ENCODE measurements at regions not wholly inside any gene's neighbourhood (a gene's known extent, or its start where the extent isn't known, plus 50 kb on each side); places are given as distances from the start of the nearest gene placed in this dataset.

DNA sequence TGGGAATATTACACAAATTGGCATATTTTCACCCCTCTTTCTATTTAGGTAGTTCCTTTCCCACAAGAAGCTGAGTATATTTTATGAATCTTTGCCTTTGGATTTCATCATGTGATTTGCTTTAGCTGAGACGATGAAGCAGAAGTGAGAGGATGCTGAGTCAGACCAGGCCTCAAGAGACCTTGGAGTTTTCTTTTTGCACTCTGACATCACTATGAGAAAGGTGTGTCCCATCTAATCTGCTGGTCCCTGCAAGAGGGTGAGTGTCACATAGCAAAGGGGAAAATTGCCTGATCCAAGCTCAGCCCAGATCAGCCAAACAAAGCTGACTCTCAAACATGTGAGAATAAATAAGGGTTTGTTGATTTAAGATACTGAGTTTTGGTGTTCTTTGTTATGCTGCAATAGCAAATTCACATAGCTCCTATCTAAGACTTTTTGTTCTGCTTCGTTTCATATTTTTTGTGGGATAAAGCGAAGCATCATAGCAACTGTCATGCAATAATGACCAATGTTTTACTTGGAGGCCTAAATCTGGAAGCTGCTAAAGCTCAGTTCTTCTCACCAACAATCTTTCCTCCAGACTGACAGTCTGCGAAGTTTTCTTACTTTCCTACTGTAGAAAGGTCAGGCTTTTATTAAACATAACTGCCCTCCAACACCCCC, 176.9 kb downstream of the PDHA2 start:
- H3K27me3 Mint-ChIP-seq = no peaks in the 10 kb centered on the region
- H3K4me1 Mint-ChIP-seq = no peaks in the 10 kb centered on the region
- no peaks in the 10 kb centered on the region for H3K36me3 Mint-ChIP-seq (ENCODE audit: low read depth)
- POLR2A ChIA-PET = no interaction called here
- no peak overlapping the region for H3K27ac Mint-ChIP-seq
- no peak overlapping the region for H3K4me3 Mint-ChIP-seq
- no peaks in the 10 kb centered on the region for H3K9me3 Mint-ChIP-seq
- CTCF ChIA-PET = no interaction called here
- no peak for DNase-seq

DNA sequence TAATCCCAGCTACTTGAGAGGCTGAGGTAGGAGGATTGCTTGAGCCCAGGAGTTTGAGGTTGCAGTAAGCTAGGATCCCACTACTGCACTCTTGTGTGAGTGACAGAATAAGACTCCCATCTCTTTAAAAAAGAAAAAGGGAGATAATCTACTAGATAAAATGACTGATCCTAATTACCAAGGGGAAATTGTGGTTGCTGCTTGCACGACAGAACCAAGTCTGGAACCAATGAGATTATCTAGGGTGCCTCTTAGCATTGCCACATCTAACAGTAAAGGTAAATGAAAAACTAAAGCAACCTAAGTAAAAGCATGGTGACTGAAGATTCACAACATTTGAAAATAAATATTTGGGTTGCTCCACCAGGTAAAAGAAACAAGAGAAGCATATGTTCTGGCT, 185.1 kb downstream of the PDHA2 start:
- Mint-ChIP-seq H3K36me3 (ENCODE audit: low read depth) (no peaks in the 10 kb centered on the region), H3K4me1 (no peaks in the 10 kb centered on the region), H3K4me3 (no peak overlapping the region), H3K27me3 (no peaks in the 10 kb centered on the region), H3K9me3 (no peaks in the 10 kb centered on the region), H3K27ac (no peak overlapping the region)
- ChIA-PET POLR2A (no interaction called here), CTCF (no interaction called here)
- DNase-seq = no peak

DNA sequence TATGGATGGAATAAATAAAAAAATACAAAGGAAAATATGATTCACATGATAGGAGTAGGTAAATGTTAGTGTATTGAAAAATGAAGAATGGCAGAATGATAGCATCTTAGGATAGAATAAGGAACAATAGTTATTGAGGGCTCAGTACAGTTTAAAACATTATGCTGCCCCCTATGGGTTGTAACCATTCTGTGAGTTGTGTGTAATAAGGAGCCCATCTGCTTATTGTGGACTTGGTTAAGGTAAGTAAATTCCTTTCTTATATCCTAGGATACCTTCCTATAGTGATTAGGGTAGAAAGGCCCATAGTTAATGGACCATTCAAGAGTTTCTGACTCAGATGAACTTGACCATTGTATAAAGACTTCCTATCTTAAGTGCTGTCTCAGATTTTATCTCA, 195.8 kb downstream of the PDHA2 start:
- Mint-ChIP-seq H3K27ac (no peak overlapping the region), H3K4me1 (no peaks in the 10 kb centered on the region), H3K36me3 (ENCODE audit: low read depth) (no peaks in the 10 kb centered on the region), H3K9me3 (no peaks in the 10 kb centered on the region), H3K4me3 (no peak overlapping the region), H3K27me3 (no peaks in the 10 kb centered on the region)
- ChIA-PET POLR2A (no interaction called here), CTCF (no interaction called here)
- no peak for DNase-seq

- Mint-ChIP-seq H3K9me3 (no peaks in the 10 kb centered on the region), H3K4me1 (no peaks in the 10 kb centered on the region), H3K36me3 (ENCODE audit: low read depth) (no peaks in the 10 kb centered on the region), H3K27ac (no peak overlapping the region), H3K4me3 (no peak overlapping the region), H3K27me3 (no peaks in the 10 kb centered on the region)
- no peak for DNase-seq
- ChIA-PET CTCF (no interaction called here), POLR2A (no interaction called here)
Measured at GRCh38 chr4:96036781-96037180, 196.9 kb downstream of the PDHA2 start.

DNA sequence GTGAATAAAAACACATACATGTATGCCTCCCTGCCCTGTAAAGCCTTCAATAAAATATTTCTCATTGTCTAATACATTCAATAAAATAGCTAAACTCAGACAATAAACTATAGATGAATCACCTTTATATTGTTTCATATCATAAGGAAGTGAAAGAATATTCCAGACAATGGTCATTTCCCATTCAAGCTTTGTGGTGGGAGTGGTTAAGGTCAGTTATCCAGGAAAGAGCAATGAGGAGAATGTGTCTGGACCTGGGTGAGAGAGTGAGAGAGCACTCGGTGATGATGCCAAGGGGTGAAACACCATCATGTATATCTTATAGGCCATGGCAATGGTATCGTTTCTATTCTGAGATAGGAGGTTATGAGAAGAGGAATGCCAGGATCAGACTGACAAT, 197.8 kb downstream of the PDHA2 start:
- no peak for DNase-seq
- Mint-ChIP-seq H3K4me3 (no peak overlapping the region), H3K27me3 (no peaks in the 10 kb centered on the region), H3K4me1 (no peaks in the 10 kb centered on the region), H3K9me3 (no peaks in the 10 kb centered on the region), H3K36me3 (ENCODE audit: low read depth) (no peaks in the 10 kb centered on the region), H3K27ac (no peak overlapping the region)
- ChIA-PET POLR2A (no interaction called here), CTCF (no interaction called here)

DNA sequence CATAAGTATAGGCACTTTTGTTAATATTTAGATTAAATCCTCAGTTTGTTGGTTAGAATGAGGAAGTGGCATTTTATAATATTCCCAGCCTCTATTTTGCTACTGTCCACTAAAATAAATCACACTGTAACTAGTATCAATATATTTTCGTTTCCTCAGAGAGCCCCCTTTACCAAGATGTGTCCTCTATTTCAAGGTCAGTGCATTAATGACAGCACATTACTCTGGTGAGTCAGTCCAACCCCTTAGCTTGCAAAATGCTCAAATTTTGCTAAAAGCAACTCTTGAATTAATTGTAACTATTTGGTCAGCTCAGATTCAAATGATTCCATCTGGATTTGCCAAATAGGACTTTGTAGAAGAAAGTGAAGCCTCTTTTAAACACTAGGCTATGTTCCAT, 199.3 kb downstream of the PDHA2 start:
- ChIA-PET POLR2A (no interaction called here), CTCF (no interaction called here)
- no peak overlapping the region for H3K27ac Mint-ChIP-seq
- no peaks in the 10 kb centered on the region for H3K4me1 Mint-ChIP-seq
- H3K4me3 Mint-ChIP-seq = no peak overlapping the region
- no peak for DNase-seq
- H3K27me3 Mint-ChIP-seq = no peaks in the 10 kb centered on the region
- no peaks in the 10 kb centered on the region for H3K36me3 Mint-ChIP-seq (ENCODE audit: low read depth)
- H3K9me3 Mint-ChIP-seq = no peaks in the 10 kb centered on the region

- H3K4me3 Mint-ChIP-seq = no peak overlapping the region
- no peaks in the 10 kb centered on the region for H3K4me1 Mint-ChIP-seq
- POLR2A ChIA-PET = no interaction called here
- no peak for DNase-seq
- CTCF ChIA-PET = no interaction called here
- H3K27ac Mint-ChIP-seq = no peak overlapping the region
- no peaks in the 10 kb centered on the region for H3K36me3 Mint-ChIP-seq (ENCODE audit: low read depth)
- H3K27me3 Mint-ChIP-seq = no peaks in the 10 kb centered on the region
- no peaks in the 10 kb centered on the region for H3K9me3 Mint-ChIP-seq
Measured at GRCh38 chr4:96039803-96040436, 200.0 kb downstream of the PDHA2 start.

DNA sequence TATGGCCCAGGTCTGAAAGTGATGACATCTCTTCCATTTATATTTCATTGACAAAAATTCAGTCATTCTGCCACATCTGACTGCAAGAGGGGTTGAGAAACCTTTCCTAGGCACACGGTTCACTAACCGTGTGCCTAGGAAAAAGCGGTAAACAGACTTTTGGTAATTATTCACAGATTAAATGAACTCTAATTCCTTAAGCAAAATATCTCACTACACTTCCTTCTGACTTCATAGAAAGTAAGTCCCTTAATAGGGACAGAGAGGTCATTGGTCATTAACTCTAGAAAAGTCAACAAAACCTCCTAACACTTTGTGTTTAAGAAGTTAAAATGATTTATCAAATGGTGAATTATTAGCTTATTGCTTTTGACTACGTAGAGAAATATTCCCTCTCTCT, 205.1 kb downstream of the PDHA2 start:
- no peak overlapping the region for H3K27ac Mint-ChIP-seq
- no peak for DNase-seq
- H3K9me3 Mint-ChIP-seq = no peaks in the 10 kb centered on the region
- H3K27me3 Mint-ChIP-seq = no peaks in the 10 kb centered on the region
- POLR2A ChIA-PET = no interaction called here
- no peaks in the 10 kb centered on the region for H3K4me1 Mint-ChIP-seq
- no peaks in the 10 kb centered on the region for H3K36me3 Mint-ChIP-seq (ENCODE audit: low read depth)
- no peak overlapping the region for H3K4me3 Mint-ChIP-seq
- CTCF ChIA-PET = no interaction called here

- POLR2A ChIA-PET = no interaction called here
- Mint-ChIP-seq H3K27me3 (no peaks in the 10 kb centered on the region), H3K27ac (no peak overlapping the region), H3K36me3 (ENCODE audit: low read depth) (no peaks in the 10 kb centered on the region), H3K9me3 (no peaks in the 10 kb centered on the region), H3K4me3 (no peak overlapping the region), H3K4me1 (no peaks in the 10 kb centered on the region)
- CTCF ChIA-PET = no interaction called here
- no peak for DNase-seq
Measured at GRCh38 chr4:96052827-96053226, 212.9 kb downstream of the PDHA2 start.

- H3K4me3 Mint-ChIP-seq = no peak overlapping the region
Measured at GRCh38 chr4:96056346-96056934, 216.5 kb downstream of the PDHA2 start.

GRCh38 chr4:96063639-96064038, 223.7 kb downstream of the PDHA2 start:
- Mint-ChIP-seq H3K27ac (no peak overlapping the region), H3K4me3 (no peak overlapping the region), H3K36me3 (ENCODE audit: low read depth) (no peaks in the 10 kb centered on the region), H3K4me1 (no peaks in the 10 kb centered on the region), H3K9me3 (peaks cover 7% of the 10 kb centered on the region), H3K27me3 (no peaks in the 10 kb centered on the region)
- POLR2A ChIA-PET = no interaction called here
- CTCF ChIA-PET = no interaction called here
- no peak for DNase-seq

More at GRCh38 chr4:96056346-96056934, 216.5 kb downstream of the PDHA2 start:
- ChIA-PET CTCF (no interaction called here), POLR2A (no interaction called here)
- Mint-ChIP-seq H3K9me3 (no peaks in the 10 kb centered on the region), H3K27me3 (no peaks in the 10 kb centered on the region), H3K27ac (no peak overlapping the region), H3K36me3 (ENCODE audit: low read depth) (no peaks in the 10 kb centered on the region), H3K4me1 (no peaks in the 10 kb centered on the region)
- DNase-seq = no peak

GRCh38 chr4:96073461-96073860, 233.6 kb downstream of the PDHA2 start:
- H3K4me1 Mint-ChIP-seq = no peaks in the 10 kb centered on the region
- POLR2A ChIA-PET = no interaction called here
- no peaks in the 10 kb centered on the region for H3K27me3 Mint-ChIP-seq
- CTCF ChIA-PET = no interaction called here
- no peak for DNase-seq
- H3K9me3 Mint-ChIP-seq = no peaks in the 10 kb centered on the region
- no peak overlapping the region for H3K4me3 Mint-ChIP-seq
- H3K27ac Mint-ChIP-seq = no peak overlapping the region
- H3K36me3 Mint-ChIP-seq (ENCODE audit: low read depth) = no peaks in the 10 kb centered on the region

- Mint-ChIP-seq H3K4me3 (no peak overlapping the region), H3K27me3 (no peaks in the 10 kb centered on the region), H3K27ac (no peak overlapping the region), H3K9me3 (no peaks in the 10 kb centered on the region), H3K4me1 (no peaks in the 10 kb centered on the region), H3K36me3 (ENCODE audit: low read depth) (no peaks in the 10 kb centered on the region)
- no peak for DNase-seq
- CTCF ChIA-PET = no interaction called here
- POLR2A ChIA-PET = no interaction called here
Measured at GRCh38 chr4:96092151-96092705, 252.3 kb downstream of the PDHA2 start.

- Mint-ChIP-seq H3K4me3 (no peak overlapping the region), H3K4me1 (no peaks in the 10 kb centered on the region), H3K27me3 (no peaks in the 10 kb centered on the region), H3K36me3 (ENCODE audit: low read depth) (no peaks in the 10 kb centered on the region), H3K9me3 (no peaks in the 10 kb centered on the region), H3K27ac (no peak overlapping the region)
- no peak for DNase-seq
- ChIA-PET POLR2A (no interaction called here), CTCF (no interaction called here)
Measured at GRCh38 chr4:96093057-96093456, 253.2 kb downstream of the PDHA2 start.

All from activated CD4-positive, alpha-beta memory T cell treated with anti-CD3 and anti-CD28 coated beads, Interleukin-2, amount 10 ng/mL, durations not matched to agents 7 days and 5 days (primary cell).